Activated T-helper 17 cell treated with anti-CD3 and anti-CD28 coated beads, Interleukin-2, amount 50 U/mL, for 72 hours (primary cell): ENCODE measurements at regions not wholly inside any gene's neighbourhood (a gene's known extent, or its start where the extent isn't known, plus 50 kb on each side); places are given as distances from the start of the nearest gene placed in this dataset.

Experiments
- ATAC-seq: fragments of 150-1000 bp; cut with Tn5 transposase; replicated peaks from 2 replicates; pipeline ENCODE4 v1.10.0; 2021; ENCODE audit warnings: mild to moderate bottlenecking, moderate library complexity
- H3K27ac Mint-ChIP-seq: one replicate; pipeline ENCODE4 v1.8.0; 2022; ENCODE audit warnings: mixed read lengths
- H3K27me3 Mint-ChIP-seq: one replicate; pipeline ENCODE4 v1.8.0; 2022; ENCODE audit warnings: mixed read lengths
- H3K36me3 Mint-ChIP-seq: one replicate; pipeline ENCODE4 v1.8.0; 2022; ENCODE audit warnings: low read depth, mild to moderate bottlenecking, mixed read lengths
- H3K4me1 Mint-ChIP-seq: one replicate; pipeline ENCODE4 v1.8.0; 2022; ENCODE audit warnings: mixed read lengths
- H3K4me3 Mint-ChIP-seq: one replicate; pipeline ENCODE4 v1.8.0; 2022; ENCODE audit warnings: mild to moderate bottlenecking, mixed read lengths
- H3K9me3 Mint-ChIP-seq: one replicate; pipeline ENCODE4 v1.8.0; 2022; ENCODE audit warnings: mixed read lengths

DNA sequence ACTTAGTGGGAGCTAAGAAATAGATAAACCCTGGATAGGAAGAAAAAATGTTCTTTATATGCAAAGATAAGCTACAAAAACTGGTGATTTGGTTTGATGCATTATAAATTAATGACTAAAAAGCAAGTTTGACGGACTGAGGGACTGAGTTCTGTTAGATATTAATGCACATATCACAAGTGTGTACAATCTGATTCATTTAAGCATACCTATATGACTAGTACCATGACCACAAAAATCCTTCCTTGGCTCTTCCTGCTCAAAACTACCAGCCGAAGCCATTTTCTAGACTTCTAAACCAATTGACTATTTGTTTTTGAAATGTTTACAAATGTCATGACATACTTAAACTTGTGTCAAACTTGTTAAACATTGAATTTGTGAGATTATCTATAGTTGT, 374.5 kb upstream of the MON1B start:
- Mint-ChIP-seq H3K4me3 (no peak overlapping the region), H3K4me1 (no peaks in the 10 kb centered on the region), H3K36me3 (no peaks in the 10 kb centered on the region), H3K9me3 (peaks cover under 1% of the 10 kb centered on the region), H3K27ac (no peak overlapping the region), H3K27me3 (no peaks in the 10 kb centered on the region)
- ATAC-seq, result no peak

DNA sequence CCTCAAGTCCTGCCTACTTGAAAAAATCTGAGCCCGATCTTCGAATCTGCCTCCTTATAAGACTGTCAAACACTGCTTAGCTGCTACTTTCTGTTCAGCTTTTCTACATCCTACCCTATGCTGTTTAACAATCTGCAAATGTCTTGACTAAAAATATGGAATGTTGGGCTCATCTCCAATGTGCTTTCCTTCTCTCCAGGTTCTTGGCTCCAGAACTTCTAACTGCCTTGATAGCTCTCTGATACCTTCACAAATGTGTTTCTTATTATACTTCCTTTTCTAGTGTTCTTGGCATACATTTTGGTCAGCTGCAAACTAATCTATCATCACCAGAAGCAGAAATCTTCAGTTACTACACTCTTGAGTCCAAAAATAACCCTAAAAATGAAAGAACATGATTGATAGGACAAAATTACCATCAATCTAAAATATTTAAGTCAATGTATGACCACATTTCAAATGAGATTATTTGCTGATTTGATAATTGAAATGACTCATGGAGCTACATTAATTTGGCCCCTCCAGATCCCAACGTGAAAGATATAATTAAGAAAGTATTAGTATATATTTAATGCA, 372.3 kb upstream of the MON1B start:
- H3K9me3 Mint-ChIP-seq, result peaks cover 4% of the 10 kb centered on the region
- no peak overlapping the region for H3K27ac Mint-ChIP-seq
- H3K4me1 Mint-ChIP-seq, result no peaks in the 10 kb centered on the region
- H3K4me3 Mint-ChIP-seq, result no peak overlapping the region
- H3K27me3 Mint-ChIP-seq, result no peaks in the 10 kb centered on the region
- no peaks in the 10 kb centered on the region for H3K36me3 Mint-ChIP-seq
- ATAC-seq, result no peak

DNA sequence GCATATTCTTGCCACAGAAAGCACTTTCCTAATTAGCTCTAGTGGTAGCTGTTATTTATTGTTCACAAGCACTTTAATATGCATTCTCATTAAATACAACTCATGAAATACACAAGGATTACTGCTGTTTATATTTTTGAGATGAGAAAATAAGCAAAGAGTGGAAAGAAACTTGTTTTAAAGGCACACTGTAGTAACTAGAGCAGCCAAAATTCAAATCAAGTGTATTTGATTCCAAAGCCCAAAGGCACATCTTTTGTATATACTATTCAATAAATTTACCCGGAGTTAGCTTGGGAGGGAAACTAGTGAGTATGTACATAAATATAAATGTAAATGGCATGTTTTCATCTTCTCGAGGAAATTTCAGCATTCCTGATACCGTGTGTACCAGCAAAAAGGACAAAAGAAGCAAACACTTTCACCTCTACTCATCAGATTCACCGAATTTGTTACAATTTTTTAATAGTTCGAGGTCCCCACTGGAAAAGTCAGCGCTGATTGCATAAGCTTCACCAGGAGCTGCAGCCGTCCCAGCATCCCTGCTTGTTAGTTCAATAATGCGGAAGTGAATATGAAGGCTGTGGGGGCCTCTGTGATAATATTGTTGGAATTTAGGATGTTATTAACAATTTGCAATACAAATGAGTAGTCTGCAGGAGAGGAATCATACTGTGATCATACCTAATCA, 371.6 kb upstream of the MON1B start:
- no peak overlapping the region for H3K4me3 Mint-ChIP-seq
- H3K36me3 Mint-ChIP-seq, result no peaks in the 10 kb centered on the region
- H3K27me3 Mint-ChIP-seq, result no peaks in the 10 kb centered on the region
- no peak for ATAC-seq
- H3K4me1 Mint-ChIP-seq, result no peaks in the 10 kb centered on the region
- H3K27ac Mint-ChIP-seq, result no peak overlapping the region
- H3K9me3 Mint-ChIP-seq, result peaks cover 4% of the 10 kb centered on the region

DNA sequence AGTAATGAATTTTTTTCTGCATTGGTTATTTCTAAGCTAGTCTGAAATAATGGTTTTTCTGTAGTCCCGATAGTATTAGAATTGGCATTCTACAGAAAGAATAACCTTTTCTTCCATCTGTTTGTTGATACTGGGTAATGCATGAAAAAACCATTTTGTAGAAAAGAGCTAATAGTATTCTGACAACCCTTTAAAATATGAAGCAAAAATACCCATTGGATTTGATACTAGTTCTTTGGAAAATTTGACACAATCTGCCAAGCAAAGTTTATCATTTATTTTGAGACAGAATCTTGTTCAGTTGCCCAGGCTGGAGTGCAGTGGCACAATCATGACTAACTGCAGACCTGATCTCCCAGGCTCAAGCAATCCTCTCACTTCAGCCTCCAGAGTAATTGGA, 366.8 kb upstream of the MON1B start:
- Mint-ChIP-seq H3K9me3 (peaks cover 8% of the 10 kb centered on the region), H3K27me3 (no peaks in the 10 kb centered on the region), H3K4me1 (no peaks in the 10 kb centered on the region), H3K27ac (no peak overlapping the region), H3K4me3 (no peak overlapping the region), H3K36me3 (no peaks in the 10 kb centered on the region)
- no peak for ATAC-seq

DNA sequence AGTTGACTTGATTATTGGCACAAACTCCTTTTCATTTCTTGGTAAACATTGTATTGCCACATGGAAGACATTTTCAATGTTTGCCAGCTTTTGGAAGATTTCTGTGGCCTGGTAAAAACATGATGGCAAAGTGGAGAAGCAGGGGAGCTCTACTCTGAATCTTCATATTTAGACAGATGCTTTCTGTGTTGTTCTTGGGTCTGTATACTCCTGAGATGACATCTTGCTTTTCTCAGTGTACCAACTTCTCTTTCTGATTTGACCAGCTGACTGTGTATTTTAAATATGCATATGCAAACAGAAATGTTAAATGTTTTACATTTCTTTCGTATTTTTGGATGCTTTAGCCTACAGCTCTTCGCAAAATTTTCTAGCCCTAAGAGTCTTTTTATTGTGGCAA, 366.2 kb upstream of the MON1B start:
- Mint-ChIP-seq H3K4me1 (no peaks in the 10 kb centered on the region), H3K36me3 (no peaks in the 10 kb centered on the region), H3K27me3 (no peaks in the 10 kb centered on the region), H3K27ac (no peak overlapping the region), H3K4me3 (no peak overlapping the region), H3K9me3 (peaks cover 8% of the 10 kb centered on the region)
- ATAC-seq, result no peak

DNA sequence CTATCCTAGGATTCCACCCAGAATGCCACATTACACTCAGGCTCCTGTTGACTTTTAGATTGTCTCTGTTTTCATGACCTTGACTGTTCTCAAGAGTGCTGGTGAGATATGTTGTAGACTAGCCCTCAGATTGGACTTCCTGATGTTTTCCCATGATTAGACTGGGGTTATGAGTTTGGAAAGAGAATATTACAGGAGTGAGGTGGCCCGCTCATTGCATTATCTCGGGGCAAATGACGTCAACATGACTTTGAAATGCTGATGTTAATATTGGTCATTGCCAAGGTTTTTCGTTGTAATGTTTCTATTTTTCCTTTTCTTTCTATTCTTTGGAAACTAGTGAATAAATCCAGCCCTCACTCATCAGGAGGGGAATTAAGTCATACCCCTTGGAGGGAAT, 355.7 kb upstream of the MON1B start:
- Mint-ChIP-seq H3K27ac (no peak overlapping the region), H3K9me3 (peaks cover 5% of the 10 kb centered on the region), H3K27me3 (no peaks in the 10 kb centered on the region), H3K4me1 (no peaks in the 10 kb centered on the region), H3K4me3 (no peak overlapping the region), H3K36me3 (no peaks in the 10 kb centered on the region)
- ATAC-seq, result no peak

DNA sequence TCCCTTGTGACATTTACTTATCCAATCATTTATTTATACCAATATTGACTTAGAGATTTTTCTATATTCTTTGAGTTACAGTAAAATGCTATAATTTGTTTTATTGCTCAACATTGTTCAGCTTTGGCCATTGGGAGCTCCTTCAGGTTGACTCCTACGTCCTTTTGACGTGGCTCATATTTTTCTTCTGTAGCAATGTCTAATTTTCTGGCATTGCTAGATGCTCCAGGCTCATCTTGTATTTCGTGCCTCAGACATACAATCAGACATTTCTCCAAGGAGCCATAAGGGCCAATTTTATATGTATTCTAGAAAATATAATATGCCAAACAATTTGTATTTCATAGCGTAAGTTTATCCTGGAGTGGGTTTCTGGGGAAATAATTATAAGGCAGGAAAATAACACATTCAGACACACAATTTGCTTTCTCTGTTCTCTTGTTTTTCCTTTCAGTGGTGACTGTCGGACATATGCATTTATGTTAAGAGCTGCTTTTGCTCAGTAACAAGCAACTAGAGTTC, 355.1 kb upstream of the MON1B start:
- Mint-ChIP-seq H3K9me3 (peaks cover 5% of the 10 kb centered on the region), H3K4me3 (no peak overlapping the region), H3K36me3 (no peaks in the 10 kb centered on the region), H3K27me3 (no peaks in the 10 kb centered on the region), H3K27ac (no peak overlapping the region), H3K4me1 (no peaks in the 10 kb centered on the region)
- no peak for ATAC-seq

DNA sequence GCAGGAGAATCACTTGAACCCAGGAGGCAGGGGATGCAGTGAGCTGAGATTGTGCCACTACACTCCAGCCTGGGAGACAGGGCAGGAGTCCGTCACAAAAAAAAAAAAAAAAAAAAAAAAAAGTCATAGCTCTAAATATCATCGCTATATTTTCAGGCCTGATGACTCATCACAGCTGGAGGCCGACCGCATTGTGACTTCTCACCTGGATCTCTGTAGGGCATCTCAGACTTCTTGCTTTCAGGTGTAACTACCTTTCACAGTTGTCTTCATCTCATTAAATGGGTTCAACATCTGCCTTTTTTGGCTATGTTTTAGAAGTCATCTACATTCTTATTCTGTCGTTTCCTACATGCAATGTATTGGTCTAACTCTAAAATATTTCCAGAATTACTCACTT, 353.1 kb upstream of the MON1B start:
- no peak overlapping the region for H3K4me3 Mint-ChIP-seq
- peaks cover 9% of the 10 kb centered on the region for H3K9me3 Mint-ChIP-seq
- H3K4me1 Mint-ChIP-seq, result no peaks in the 10 kb centered on the region
- H3K27ac Mint-ChIP-seq, result no peak overlapping the region
- ATAC-seq, result no peak
- no peaks in the 10 kb centered on the region for H3K27me3 Mint-ChIP-seq
- no peaks in the 10 kb centered on the region for H3K36me3 Mint-ChIP-seq

DNA sequence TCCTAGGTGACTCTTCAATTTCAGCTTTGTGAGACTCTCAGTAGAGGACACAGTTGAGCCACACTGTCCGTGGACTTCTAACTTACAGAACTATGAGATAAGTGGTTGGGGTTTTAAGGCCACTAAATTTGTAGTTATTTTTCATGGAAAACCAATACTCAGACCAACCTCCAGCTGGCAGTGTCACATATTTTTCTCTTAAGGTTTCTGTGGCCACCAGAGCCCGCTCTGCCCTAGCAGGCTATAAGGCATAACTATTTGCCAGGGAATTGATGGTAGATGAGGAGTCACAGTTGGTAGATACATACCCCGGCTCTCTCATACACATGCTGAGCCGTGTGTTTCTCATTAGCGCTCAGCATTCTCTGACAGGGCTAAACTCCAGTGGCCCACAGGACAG, 336.8 kb upstream of the MON1B start:
- no peak overlapping the region for H3K27ac Mint-ChIP-seq
- no peaks in the 10 kb centered on the region for H3K4me1 Mint-ChIP-seq
- H3K36me3 Mint-ChIP-seq, result no peaks in the 10 kb centered on the region
- peaks cover 13% of the 10 kb centered on the region for H3K9me3 Mint-ChIP-seq
- ATAC-seq, result no peak
- H3K4me3 Mint-ChIP-seq, result no peak overlapping the region
- no peaks in the 10 kb centered on the region for H3K27me3 Mint-ChIP-seq

DNA sequence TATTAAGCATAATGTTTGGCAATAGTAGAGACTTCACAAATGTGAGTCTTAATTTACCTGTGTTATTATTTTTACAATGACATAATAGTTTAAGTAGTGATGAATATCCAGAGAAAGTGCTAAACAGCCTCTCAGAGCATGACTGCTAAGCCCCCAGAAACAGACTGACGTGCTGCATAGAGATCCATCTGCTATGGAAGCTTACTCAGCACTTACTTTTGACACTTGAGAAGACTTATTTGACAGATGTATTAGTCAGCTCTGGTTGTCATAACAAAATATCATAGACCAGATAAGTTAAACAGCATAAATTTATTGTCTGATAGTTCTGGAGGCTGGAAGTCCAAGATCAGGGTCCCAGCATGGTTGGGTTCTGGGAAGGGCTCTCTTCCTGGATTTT, 334.9 kb upstream of the MON1B start:
- no peak for ATAC-seq
- H3K27ac Mint-ChIP-seq, result no peak overlapping the region

DNA sequence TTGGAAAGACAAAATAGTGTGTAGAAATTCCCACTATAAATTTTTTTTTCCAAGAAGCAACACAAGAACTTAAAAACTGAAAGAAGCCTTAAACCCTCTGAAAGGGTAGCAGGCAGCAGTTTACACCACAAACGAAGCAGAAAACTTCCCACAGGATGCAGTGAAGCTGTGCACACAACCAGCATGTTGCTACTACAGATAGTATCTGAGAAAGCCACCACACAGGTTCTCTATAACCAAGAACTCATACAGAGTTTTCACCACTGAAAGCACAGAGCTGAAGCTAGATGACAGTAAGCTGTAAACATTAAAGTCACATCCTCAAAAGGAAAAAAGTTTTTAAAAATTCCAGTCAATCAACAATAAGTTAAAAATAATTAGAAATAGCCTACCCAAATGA, 333.6 kb upstream of the MON1B start:
- Mint-ChIP-seq H3K4me1 (no peaks in the 10 kb centered on the region), H3K4me3 (no peak overlapping the region), H3K27me3 (no peaks in the 10 kb centered on the region), H3K9me3 (peaks cover 21% of the 10 kb centered on the region), H3K36me3 (no peaks in the 10 kb centered on the region), H3K27ac (no peak overlapping the region)
- ATAC-seq, result no peak

More for the DNA sequence above, 334.9 kb upstream of the MON1B start:
- Mint-ChIP-seq H3K4me3 (no peak overlapping the region), H3K4me1 (no peaks in the 10 kb centered on the region), H3K9me3 (peaks cover 18% of the 10 kb centered on the region), H3K36me3 (no peaks in the 10 kb centered on the region), H3K27me3 (no peaks in the 10 kb centered on the region)

DNA sequence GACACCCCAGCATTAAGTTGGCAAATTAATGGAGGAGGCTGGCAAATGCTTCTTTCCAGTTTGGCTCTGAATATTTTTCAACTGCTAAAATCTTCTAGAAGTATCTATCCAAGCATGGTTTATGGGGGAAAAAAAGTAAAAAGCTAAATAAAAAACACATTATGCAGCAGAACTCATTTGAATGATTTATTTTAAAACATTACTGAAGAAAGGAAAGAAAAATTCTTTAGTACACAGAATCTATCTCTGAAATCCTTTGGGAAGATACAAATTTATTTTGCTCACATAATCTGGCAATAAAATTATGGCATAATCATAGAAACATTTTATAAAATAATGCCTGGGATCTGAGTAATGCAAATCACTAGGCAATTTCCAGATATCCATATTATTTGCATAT, 328.1 kb upstream of the MON1B start:
- ATAC-seq, result no peak
- peaks cover 17% of the 10 kb centered on the region for H3K9me3 Mint-ChIP-seq
- H3K4me1 Mint-ChIP-seq, result no peaks in the 10 kb centered on the region
- H3K36me3 Mint-ChIP-seq, result no peaks in the 10 kb centered on the region
- no peak overlapping the region for H3K27ac Mint-ChIP-seq
- H3K27me3 Mint-ChIP-seq, result no peaks in the 10 kb centered on the region
- no peak overlapping the region for H3K4me3 Mint-ChIP-seq

DNA sequence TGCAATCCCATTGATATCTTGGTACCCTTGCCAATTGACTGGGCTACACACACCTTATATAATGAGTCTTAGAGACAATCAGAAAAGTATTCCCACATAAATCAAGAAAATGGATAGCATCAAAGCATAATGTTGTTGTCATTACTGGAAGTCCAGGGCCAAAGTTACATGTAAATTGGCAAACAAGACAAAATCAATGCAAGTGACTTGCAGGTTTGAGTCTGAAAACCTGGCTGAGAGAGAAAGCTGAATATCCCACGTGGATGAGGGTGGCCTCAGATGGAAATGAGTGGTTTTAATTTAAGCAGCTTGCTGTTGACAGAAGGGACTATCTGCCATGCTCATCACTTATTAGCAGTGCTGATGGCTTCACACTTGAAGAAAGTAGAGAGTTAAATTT, 324.0 kb upstream of the MON1B start:
- Mint-ChIP-seq H3K36me3 (no peaks in the 10 kb centered on the region), H3K4me1 (no peaks in the 10 kb centered on the region), H3K4me3 (no peak overlapping the region), H3K27me3 (no peaks in the 10 kb centered on the region), H3K27ac (no peak overlapping the region), H3K9me3 (peaks cover 9% of the 10 kb centered on the region)
- no peak for ATAC-seq

DNA sequence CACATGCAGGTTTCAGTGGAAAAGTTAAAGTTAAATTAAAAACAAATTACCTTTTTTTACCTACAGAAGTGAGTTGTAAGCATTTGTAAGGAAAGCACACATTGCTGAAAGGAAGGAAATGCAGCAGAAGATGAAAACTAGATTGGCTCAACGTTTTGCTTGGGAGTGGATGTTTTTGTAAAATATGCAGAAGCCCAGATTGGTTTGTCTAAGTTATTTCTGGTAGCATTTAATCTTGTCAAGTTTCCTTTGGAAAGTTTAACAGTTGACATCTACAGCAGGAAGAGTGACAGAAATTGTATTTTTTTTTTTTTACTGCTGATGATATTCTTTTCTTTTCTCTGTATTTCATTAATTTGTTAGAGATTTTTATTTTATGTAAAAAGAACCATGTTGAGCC, 315.1 kb upstream of the MON1B start:
- H3K4me3 Mint-ChIP-seq, result no peak overlapping the region
- no peak for ATAC-seq
- H3K27me3 Mint-ChIP-seq, result no peaks in the 10 kb centered on the region
- no peak overlapping the region for H3K27ac Mint-ChIP-seq
- H3K4me1 Mint-ChIP-seq, result no peaks in the 10 kb centered on the region
- H3K36me3 Mint-ChIP-seq, result no peaks in the 10 kb centered on the region
- no peaks in the 10 kb centered on the region for H3K9me3 Mint-ChIP-seq

DNA sequence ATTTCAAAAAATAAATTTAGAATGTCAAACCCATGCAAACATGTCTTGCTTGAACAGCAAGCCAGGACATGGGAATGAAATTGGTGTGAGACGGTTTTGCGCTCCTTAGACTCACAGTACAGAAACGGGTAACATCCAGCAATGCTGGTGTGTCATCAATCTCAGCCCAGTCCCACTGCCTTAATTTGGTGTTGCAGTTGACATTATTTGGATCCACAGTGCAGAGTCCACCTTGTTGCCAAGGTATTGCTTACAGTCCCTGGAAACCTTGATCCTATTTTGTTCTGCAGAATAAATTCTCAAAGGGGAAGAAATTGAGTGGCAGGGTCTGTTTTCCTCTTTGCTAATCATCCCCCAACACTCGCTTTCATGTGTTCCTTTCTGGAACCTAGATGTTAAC, 311.6 kb upstream of the MON1B start:
- Mint-ChIP-seq H3K4me3 (no peak overlapping the region), H3K36me3 (no peaks in the 10 kb centered on the region), H3K4me1 (no peaks in the 10 kb centered on the region), H3K27ac (no peak overlapping the region), H3K9me3 (no peaks in the 10 kb centered on the region), H3K27me3 (no peaks in the 10 kb centered on the region)
- no peak for ATAC-seq
